K562 (cell line): ENCODE measurements at regions not wholly inside any gene's neighbourhood (a gene's known extent, or its start where the extent isn't known, plus 50 kb on each side); places are given as distances from the start of the nearest gene placed in this dataset.

Source experiments
- ATAC-seq: fragments of 200-7000 bp; cut with Tn5 transposase; 3 replicates; pipeline ENCODE4 v1.9.1; 2020; ENCODE audit warnings: moderate library complexity
- BruUV-seq: library from RNA; stranded (reverse); fragments of 400-500 nt; replicated peaks from 2 replicates; lab custom pipeline; 2021; lab: Mats Ljungman, UMichigan
- CTCF ChIA-PET: fragments of 300-600 bp; formaldehyde crosslinking; extraction: SDS; loops from one replicate; lab custom pipeline; 2021; ENCODE audit warnings: low intra/inter-chr PET ratio; lab: Yijun Ruan, JAX
- POLR2A ChIA-PET: fragments of 300-600, 350-650 bp; sonication (Branson Sonifier 250); formaldehyde crosslinking; extraction: SDS; loops from one replicate; lab custom pipeline; 2021; ENCODE audit warnings: antibody characterized with exemption, inconsistent platforms; lab: Yijun Ruan, JAX
- DNase-seq, 4 experiments: peaks; one replicate each; pipeline versions ENCODE4 v3.0.0 to v3.0.0-alpha.2; 2011 to 2018; ENCODE audit warnings: low spot score in 3 of 4, mixed read lengths in 3 of 4; ENCODE audit errors: extremely low read depth in 1 of 4
- FAIRE-seq: peaks from 2 replicates; lab custom pipeline; 2011; peaks lifted over from hg19 to GRCh38; lab: Jason Lieb, UNC
- H2AFZ ChIP-seq: 2 replicates; pipeline ENCODE4 v1.6.0; 2011; ENCODE audit warnings: low read depth, low read length, control low read depth, inconsistent platforms
- H3K27ac ChIP-seq: fragments of 200-600 bp; 3 replicates; pipeline ENCODE4 v1.8.0; 2011; ENCODE audit warnings: low read depth, mild to moderate bottlenecking, control low read depth, inconsistent platforms, low read length, moderate library complexity, mixed read lengths; ENCODE audit errors: extremely low read depth
- H3K27me3 ChIP-seq, 2 experiments: fragments of 300-600 bp in 1 of 2; 2 replicates in 1 of 2; 3 replicates in 1 of 2; pipeline versions ENCODE4 v1.6.0 to v1.8.0; 2011; ENCODE audit warnings: inconsistent platforms in 2 of 2, low read length in 2 of 2, mild to moderate bottlenecking in 1 of 2, mixed read lengths in 1 of 2, moderate library complexity in 1 of 2; ENCODE audit not compliant: control insufficient read depth in 2 of 2, insufficient read depth in 2 of 2
- H3K36me3 ChIP-seq: fragments of 300-600 bp; 3 replicates; pipeline ENCODE4 v1.8.0; 2011; ENCODE audit warnings: mild to moderate bottlenecking, low read length, inconsistent platforms; ENCODE audit not compliant: control insufficient read depth, insufficient read depth
- H3K4me1 ChIP-seq, 2 experiments: fragments of 200-600 bp in 1 of 2; replicated peaks in 1 of 2; 2 replicates in 1 of 2; 3 replicates in 1 of 2; pipeline versions ENCODE4 v1.5.1 to v1.8.0; 2011; ENCODE audit warnings: inconsistent platforms in 2 of 2, low read length in 2 of 2, mild to moderate bottlenecking in 1 of 2, mixed read lengths in 1 of 2, moderate library complexity in 1 of 2; ENCODE audit not compliant: control insufficient read depth in 2 of 2, insufficient read depth in 2 of 2
- H3K4me2 ChIP-seq: 2 replicates; pipeline ENCODE4 v1.6.1; 2011; ENCODE audit warnings: low read length, control low read depth, inconsistent platforms, mixed read lengths; ENCODE audit not compliant: insufficient read depth
- H3K4me3 ChIP-seq: fragments of 200-600 bp; sonication (generic), shearing (Covaris generic); 2 replicates; pipeline ENCODE4 v1.5.1; 2016; ENCODE audit warnings: control low read depth, inconsistent platforms
- H3K79me2 ChIP-seq: fragments of 200-600 bp; 3 replicates; pipeline ENCODE4 v1.8.0; 2011; ENCODE audit warnings: low read length, inconsistent platforms; ENCODE audit not compliant: control insufficient read depth, insufficient read depth
- H3K9ac ChIP-seq, 2 experiments: 2 replicates each; pipeline versions ENCODE4 v1.6.0 to v1.6.1; 2011; ENCODE audit warnings: low read depth in 2 of 2, low read length in 2 of 2, control low read depth in 1 of 2, inconsistent platforms in 1 of 2, mild to moderate bottlenecking in 1 of 2, mixed read lengths in 1 of 2; ENCODE audit not compliant: insufficient read depth in 1 of 2
- H3K9me1 ChIP-seq: one replicate; pipeline ENCODE4 v1.6.0; 2011; ENCODE audit warnings: inconsistent platforms, mild to moderate bottlenecking, low read length, moderate library complexity; ENCODE audit not compliant: control insufficient read depth, insufficient read depth
- H3K9me3 ChIP-seq: replicated peaks from 2 replicates; pipeline ENCODE4 v1.5.1; 2011; ENCODE audit warnings: low read depth, low read length, inconsistent platforms; ENCODE audit not compliant: control insufficient read depth, insufficient read depth
- H4K20me1 ChIP-seq: replicated peaks from 2 replicates; pipeline ENCODE4 v1.6.1; 2011; ENCODE audit warnings: low read length, inconsistent platforms, mixed read lengths; ENCODE audit not compliant: control insufficient read depth, insufficient read depth
- BCLAF1 ChIP-seq, 2 experiments: fragments of 450-650 bp in 1 of 2; IDR thresholded peaks; 2 replicates each; pipeline ENCODE4 v1.6.1; 2011 to 2017; ENCODE audit warnings: low read depth in 2 of 2, antibody characterized with exemption in 1 of 2, borderline replicate concordance in 1 of 2, low read length in 1 of 2, mild to moderate bottlenecking in 1 of 2, mixed read lengths in 1 of 2; ENCODE audit not compliant: control insufficient read depth in 1 of 2
- CHD4 ChIP-seq: fragments of 200-600 bp; sonication (generic); IDR thresholded peaks from 3 replicates; pipeline ENCODE4 v1.6.1; 2012; ENCODE audit warnings: low read depth, mild to moderate bottlenecking, mixed read lengths, low read length, inconsistent platforms; ENCODE audit not compliant: insufficient read depth, insufficient replicate concordance, poor library complexity, severe bottlenecking
- ELK1 ChIP-seq: sonication (generic); formaldehyde crosslinking; IDR thresholded peaks from 2 replicates; pipeline ENCODE4 v1.8.1; 2022; ENCODE audit warnings: missing genetic modification reagents
- GATAD2A ChIP-seq: fragments of 450-650 bp; IDR thresholded peaks from 2 replicates; pipeline ENCODE4 v1.6.1; 2017
- HNRNPH1 ChIP-seq: fragments of 200-400 bp; formaldehyde crosslinking; optimal IDR thresholded peaks from 2 replicates; pipeline ENCODE3; 2017; ENCODE audit warnings: low read depth, mild to moderate bottlenecking, low read length, moderate library complexity
- PATZ1 ChIP-seq: fragments of 250-450 bp; sonication (Bioruptor Pico); IDR thresholded peaks from 2 replicates; pipeline ENCODE4 v1.5.0; 2020; ENCODE audit warnings: mild to moderate bottlenecking, borderline replicate concordance
- SREBF2 ChIP-seq: sonication (generic); formaldehyde crosslinking; IDR thresholded peaks from 2 replicates; pipeline ENCODE4 v1.4.0; 2020; ENCODE audit warnings: mild to moderate bottlenecking, missing genetic modification reagents
- THRAP3 ChIP-seq: fragments of 450-650 bp; IDR thresholded peaks from 2 replicates; pipeline ENCODE4 v1.6.1; 2016; ENCODE audit warnings: mild to moderate bottlenecking, inconsistent platforms, borderline replicate concordance
- ZNF212 ChIP-seq: fragments of 450-650 bp; formaldehyde crosslinking; IDR thresholded peaks from 2 replicates; pipeline ENCODE4 v1.4.0; 2020; ENCODE audit warnings: mild to moderate bottlenecking
- WGBS: fragments of 100-300 bp; shearing (Covaris generic); methylation state at CpG from one replicate; pipeline ENCODE4 v1.1.6; 2016; ENCODE audit warnings: low coverage, mixed read lengths; ENCODE audit not compliant: insufficient coverage; ENCODE audit errors: missing lambda C conversion rate; 5-methylcytosine and 5-hydroxymethylcytosine counted together
- in situ Hi-C: fragments of 300-500 bp; cut with MboI; formaldehyde crosslinking; loops from 4 replicates; pipeline ENCODE4 v1.15.0; 2018; ENCODE audit warnings: inconsistent platforms, mixed read lengths
- intact Hi-C: fragments of 100-400 bp; cut with micrococcal nuclease; formaldehyde crosslinking; loops from 2 replicates; pipeline ENCODE4 v1.14.2; 2022

GRCh38 chr4:79535516-79535915 lies 127.5 kb upstream of the GK2 start:
- H3K36me3 ChIP-seq, result no peaks in the 10 kb centered on the region
- no peak overlapping the region for H3K27ac ChIP-seq
- no peak for DNase-seq
- BruUV-seq, result no TSS peak
- WGBS, result 64% methylated on average over 1 of the region's 1 CpG
- H3K4me1 ChIP-seq, result no peaks in the 10 kb centered on the region
- no peaks in the 10 kb centered on the region for H3K79me2 ChIP-seq
- FAIRE-seq, result no peak
- H3K9me3 ChIP-seq, result no peaks in the 10 kb centered on the region
- no peaks in the 10 kb centered on the region for H4K20me1 ChIP-seq
- H3K4me2 ChIP-seq, result no peak overlapping the region
- no peaks in the 10 kb centered on the region for H3K27me3 ChIP-seq
- no peak for ATAC-seq
- POLR2A ChIA-PET, result no interaction called here
- no peak overlapping the region for H2AFZ ChIP-seq
- TF ChIP-seq PATZ1 (CRISPR knock-in tag) (no peak), THRAP3 (no peak), SREBF2 (CRISPR knock-in tag) (no peak), ELK1 (no peak), CHD4 (no peak), GATAD2A (no peak), BCLAF1 (IDR thresholded peaks at IDR 0.05; ENCODE audit: borderline replicate concordance in 1 of 2, control insufficient read depth in 1 of 2, low read depth in 2 of 2, low read length in 1 of 2) (no peak), ZNF212 (CRISPR knock-in tag) (no peak), HNRNPH1 (no peak)
- no peaks in the 10 kb centered on the region for H3K9me1 ChIP-seq
- in situ Hi-C loops (no loop called here), intact Hi-C loops (no loop called here)
- no peak overlapping the region for H3K9ac ChIP-seq
- H3K4me3 ChIP-seq, result no peak overlapping the region
- CTCF ChIA-PET, result no interaction called here
